Transverse colon (tissue), 4 donors: ENCODE measurements at regions not wholly inside any gene's neighbourhood (a gene's known extent, or its start where the extent isn't known, plus 50 kb on each side); places are given as distances from the start of the nearest gene placed in this dataset.

Experiments
- DNase-seq: peaks from one replicate; pipeline ENCODE4 v3.0.0-alpha.2; 2019
- H3K27ac ChIP-seq, 4 donors: fragments of 200-600 bp; sonication (generic); 2 replicates each; pipeline ENCODE4 v1.5.1; 2016 to 2018; ENCODE audit warnings: inconsistent platforms in 4 of 4
- H3K27me3 ChIP-seq: fragments of 200-600 bp; sonication (generic); 2 replicates; pipeline ENCODE4 v1.5.1; 2017; ENCODE audit warnings: inconsistent platforms
- H3K36me3 ChIP-seq, 4 donors: fragments of 200-600 bp; sonication (generic); 2 replicates each; pipeline ENCODE4 v1.5.1; 2017 to 2019; ENCODE audit warnings: inconsistent platforms in 4 of 4
- H3K4me1 ChIP-seq, 4 donors: fragments of 200-600 bp; sonication (generic); 2 replicates each; pipeline ENCODE4 v1.5.1; 2017 to 2020; ENCODE audit warnings: inconsistent platforms in 4 of 4
- H3K4me3 ChIP-seq, 4 donors: fragments of 200-600 bp; sonication (generic); 1 replicate in 1 of 4; 2 replicates in 3 of 4; pipeline versions ENCODE4 v1.5.1 to v1.6.1; 2017 to 2019; ENCODE audit warnings: inconsistent platforms in 4 of 4
- H3K9me3 ChIP-seq, 2 donors: fragments of 200-600 bp; sonication (generic); 2 replicates each; pipeline ENCODE4 v1.5.1; 2017 to 2019; ENCODE audit warnings: inconsistent platforms in 2 of 2
- EP300 ChIP-seq: sonication (generic); formaldehyde crosslinking; IDR thresholded peaks from one replicate; pipeline ENCODE4 v1.6.1; 2017; ENCODE audit warnings: antibody characterized with exemption, low read depth
- POLR2A ChIP-seq: fragments of 450-650 bp; IDR thresholded peaks from one replicate; pipeline ENCODE4 v1.6.1; 2016; ENCODE audit warnings: antibody characterized with exemption, mild to moderate bottlenecking, moderate library complexity
- POLR2AphosphoS5 ChIP-seq, 3 donors: sonication (generic); formaldehyde crosslinking; IDR thresholded peaks; one replicate each; pipeline ENCODE4 v1.6.1; 2016; ENCODE audit warnings: antibody characterized with exemption in 3 of 3
- WGBS, 2 donors: methylation state at CpG; one replicate each; pipeline ENCODE4 v1.1.5; 2018; ENCODE audit warnings: low coverage in 1 of 2; 5-methylcytosine and 5-hydroxymethylcytosine counted together
- in situ Hi-C, 4 donors: fragments of 200-750 bp; cut with MboI; loops; one replicate each; pipeline versions ENCODE4 v1.15.0 to v1.15.1; 2017; ENCODE audit warnings: low sequenced_read_pairs in 3 of 4, low pct_ligation_motif_present in 1 of 4, low pct_unique_long_range_greater_than_20kb in 1 of 4
- intact Hi-C: fragments of 100-400 bp; cut with DNase I; formaldehyde crosslinking; loops from one replicate; pipeline ENCODE4 v1.15.1; 2023; ENCODE audit warnings: low total_unique reads
- TF ChIP-seq, protein P1 (sequence below), 5 experiments: fragments of 200-600 bp in 3 of 5; fragments of 450-650 bp in 2 of 5; sonication (generic) in 3 of 5; IDR thresholded peaks; 1 replicate in 2 of 5; 2 replicates in 3 of 5; pipeline ENCODE4 v1.5.1; 2016 to 2017; ENCODE audit warnings: antibody characterized with exemption in 5 of 5, inconsistent platforms in 3 of 5, mild to moderate bottlenecking in 2 of 5, moderate library complexity in 1 of 5

- H3K36me3 ChIP-seq = no peaks in the 10 kb centered on the region
- in situ Hi-C loops (no loop called here), intact Hi-C loops (no loop called here)
- TF ChIP-seq POLR2AphosphoS5 (IDR thresholded peaks at IDR 0.05) (no peak), EP300 (no peak)
- H3K4me3 ChIP-seq = no peak overlapping the region
- H3K27ac ChIP-seq = no peak overlapping the region
- H3K9me3 ChIP-seq = no peaks in the 10 kb centered on the region
- no peaks in the 10 kb centered on the region for H3K4me1 ChIP-seq
- H3K27me3 ChIP-seq = no peaks in the 10 kb centered on the region
- no peak for DNase-seq
Measured at GRCh38 chr3:103494011-103494410, 1059.2 kb downstream of the ZPLD1 start.

- Histone ChIP-seq H3K4me1 (no peaks in the 10 kb centered on the region), H3K9me3 (no peaks in the 10 kb centered on the region), H3K4me3 (no peak overlapping the region), H3K27me3 (no peaks in the 10 kb centered on the region), H3K27ac (no peak overlapping the region), H3K36me3 (no peaks in the 10 kb centered on the region)
- no peak for TF ChIP-seq EP300
- TF ChIP-seq, protein P1, sequence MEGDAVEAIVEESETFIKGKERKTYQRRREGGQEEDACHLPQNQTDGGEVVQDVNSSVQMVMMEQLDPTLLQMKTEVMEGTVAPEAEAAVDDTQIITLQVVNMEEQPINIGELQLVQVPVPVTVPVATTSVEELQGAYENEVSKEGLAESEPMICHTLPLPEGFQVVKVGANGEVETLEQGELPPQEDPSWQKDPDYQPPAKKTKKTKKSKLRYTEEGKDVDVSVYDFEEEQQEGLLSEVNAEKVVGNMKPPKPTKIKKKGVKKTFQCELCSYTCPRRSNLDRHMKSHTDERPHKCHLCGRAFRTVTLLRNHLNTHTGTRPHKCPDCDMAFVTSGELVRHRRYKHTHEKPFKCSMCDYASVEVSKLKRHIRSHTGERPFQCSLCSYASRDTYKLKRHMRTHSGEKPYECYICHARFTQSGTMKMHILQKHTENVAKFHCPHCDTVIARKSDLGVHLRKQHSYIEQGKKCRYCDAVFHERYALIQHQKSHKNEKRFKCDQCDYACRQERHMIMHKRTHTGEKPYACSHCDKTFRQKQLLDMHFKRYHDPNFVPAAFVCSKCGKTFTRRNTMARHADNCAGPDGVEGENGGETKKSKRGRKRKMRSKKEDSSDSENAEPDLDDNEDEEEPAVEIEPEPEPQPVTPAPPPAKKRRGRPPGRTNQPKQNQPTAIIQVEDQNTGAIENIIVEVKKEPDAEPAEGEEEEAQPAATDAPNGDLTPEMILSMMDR (IDR thresholded peaks at IDR 0.05) = no peak
- no peak for TF ChIP-seq POLR2AphosphoS5 (IDR thresholded peaks at IDR 0.05)
- no peak for TF ChIP-seq POLR2A
- WGBS, 2 donors = 30 to 60% methylated on average over 3 of the region's 3 CpGs
- intact Hi-C loops = no loop called here
- in situ Hi-C loops = no loop called here
- no peak for DNase-seq
Measured at GRCh38 chr3:103494512-103494911, 1059.7 kb downstream of the ZPLD1 start.

GRCh38 chr3:103495186-103495585 is 1060.4 kb downstream of the ZPLD1 start:
- TF ChIP-seq POLR2AphosphoS5 (IDR thresholded peaks at IDR 0.05) = no peak
- TF ChIP-seq POLR2A = no peak
- TF ChIP-seq, protein P1 (IDR thresholded peaks at IDR 0.05) = no peak
- H3K4me3 ChIP-seq = no peak overlapping the region
- no peaks in the 10 kb centered on the region for H3K36me3 ChIP-seq
- intact Hi-C loops (no loop called here), in situ Hi-C loops (no loop called here)
- WGBS, 2 donors = 64 to 74% methylated on average over 2 of the region's 2 CpGs
- H3K9me3 ChIP-seq = no peaks in the 10 kb centered on the region
- no peak overlapping the region for H3K27ac ChIP-seq
- no peak for DNase-seq
- no peaks in the 10 kb centered on the region for H3K27me3 ChIP-seq
- no peaks in the 10 kb centered on the region for H3K4me1 ChIP-seq

GRCh38 chr3:103499132-103499900 is 1064.5 kb downstream of the ZPLD1 start:
- no peak for DNase-seq
- in situ Hi-C loops = no loop called here
- Histone ChIP-seq H3K4me3 (no peak overlapping the region), H3K27ac (no peak overlapping the region), H3K27me3 (no peaks in the 10 kb centered on the region), H3K9me3 (no peaks in the 10 kb centered on the region), H3K4me1 (no peaks in the 10 kb centered on the region), H3K36me3 (no peaks in the 10 kb centered on the region)
- 35 to 37% methylated on average over 1 of the region's 1 CpG for WGBS, 2 donors
- intact Hi-C loops = no loop called here
- TF ChIP-seq EP300 (no peak), POLR2AphosphoS5 (IDR thresholded peaks at IDR 0.05) (no peak), POLR2A (no peak)
- TF ChIP-seq, protein P1 (IDR thresholded peaks at IDR 0.05) = no peak

DNA sequence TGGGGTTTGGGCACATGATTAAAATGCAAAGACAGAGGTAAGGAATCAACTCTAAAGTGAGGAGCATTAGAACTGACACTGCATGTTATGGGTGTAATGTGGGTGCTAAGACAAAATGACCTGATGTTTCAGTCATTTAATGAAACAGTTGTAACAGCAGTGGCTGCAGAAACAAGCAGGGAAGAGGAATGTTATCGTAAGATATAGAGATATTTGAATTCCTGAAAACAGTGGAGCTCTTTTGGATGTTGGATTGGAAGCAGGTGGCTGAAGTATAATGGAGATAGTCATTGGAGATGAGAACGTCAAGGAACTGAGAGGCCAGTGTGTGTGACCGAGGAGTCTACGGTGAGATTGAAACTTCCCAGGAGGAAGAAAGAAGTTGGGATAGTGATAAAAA is 1065.2 kb downstream of the ZPLD1 start:
- Histone ChIP-seq H3K4me3 (no peak overlapping the region), H3K27ac (no peak overlapping the region), H3K9me3 (no peaks in the 10 kb centered on the region), H3K27me3 (no peaks in the 10 kb centered on the region), H3K4me1 (no peaks in the 10 kb centered on the region), H3K36me3 (no peaks in the 10 kb centered on the region)
- TF ChIP-seq EP300 = no peak
- TF ChIP-seq, protein P1 (IDR thresholded peaks at IDR 0.05) = no peak
- no peak for TF ChIP-seq POLR2A
- TF ChIP-seq POLR2AphosphoS5 (IDR thresholded peaks at IDR 0.05) = no peak
- in situ Hi-C loops = no loop called here
- intact Hi-C loops = no loop called here
- WGBS, 2 donors = 88 to 95% methylated on average over 4 of the region's 4 CpGs
- no peak for DNase-seq
